ENCODE measurements at regions not wholly inside any gene's neighbourhood (a gene's known extent, or its start where the extent isn't known, plus 50 kb on each side); places are given as distances from the start of the nearest gene placed in this dataset.

DNA sequence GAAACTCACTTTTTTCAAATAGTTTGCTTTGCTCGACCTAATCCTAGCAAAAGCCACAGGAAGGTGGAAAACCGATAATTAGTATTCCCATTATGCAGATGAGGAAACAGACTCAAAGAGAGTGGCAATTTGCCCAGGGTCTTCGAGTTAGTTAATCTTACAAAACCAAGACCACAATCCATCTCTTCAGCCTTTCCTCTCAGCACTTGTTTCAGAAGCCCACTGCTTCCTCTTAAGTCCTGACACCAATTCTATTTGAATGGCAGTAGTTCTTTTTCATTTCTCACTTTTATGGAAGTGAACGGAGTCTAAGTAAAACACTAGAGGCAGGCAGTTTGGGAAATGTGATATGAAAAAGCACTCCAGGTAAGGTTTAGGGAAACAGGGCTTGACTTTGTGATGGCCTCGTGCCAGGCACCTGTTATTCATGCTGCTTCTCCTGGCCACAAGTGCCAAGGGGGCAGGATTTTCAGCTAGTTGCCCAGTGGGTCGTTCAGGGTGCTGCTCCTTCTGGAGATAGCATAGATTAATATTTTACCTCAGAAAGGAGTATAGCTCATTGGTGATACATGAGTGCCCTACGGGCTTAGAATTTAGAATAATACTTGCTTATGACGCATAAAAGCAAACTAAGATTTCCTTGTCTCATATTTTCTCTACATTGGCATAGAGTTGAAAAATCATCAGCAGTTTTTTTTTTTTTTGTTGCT is 76.6 kb upstream of the NRIP1 start:
- Histone ChIP-seq H3K4me2 (no peak overlapping the region), H4K20me1 (ENCODE audit: insufficient read depth) (no peaks in the 10 kb centered on the region), H3K79me2 (ENCODE audit: insufficient read depth, low read depth) (no peaks in the 10 kb centered on the region), H3K27me3 (ENCODE audit: insufficient read depth, low read depth) (no peaks in the 10 kb centered on the region), H2AFZ (ENCODE audit: low read depth) (no peak overlapping the region), H3K36me3 (ENCODE audit: insufficient read depth) (no peaks in the 10 kb centered on the region), H3K4me3 (IDR thresholded peaks at IDR 0.05; ENCODE audit: insufficient read depth, low read depth, low read length) (no peak overlapping the region), H3K27ac (no peak overlapping the region), H3K9ac (no peak overlapping the region), H3K4me1 (ENCODE audit: low read depth, poor library complexity, severe bottlenecking) (no peaks in the 10 kb centered on the region)
- TF ChIP-seq CTCF (conservative IDR thresholded peaks at IDR 0.05; ENCODE audit: low read depth, low read length): no peak

DNA sequence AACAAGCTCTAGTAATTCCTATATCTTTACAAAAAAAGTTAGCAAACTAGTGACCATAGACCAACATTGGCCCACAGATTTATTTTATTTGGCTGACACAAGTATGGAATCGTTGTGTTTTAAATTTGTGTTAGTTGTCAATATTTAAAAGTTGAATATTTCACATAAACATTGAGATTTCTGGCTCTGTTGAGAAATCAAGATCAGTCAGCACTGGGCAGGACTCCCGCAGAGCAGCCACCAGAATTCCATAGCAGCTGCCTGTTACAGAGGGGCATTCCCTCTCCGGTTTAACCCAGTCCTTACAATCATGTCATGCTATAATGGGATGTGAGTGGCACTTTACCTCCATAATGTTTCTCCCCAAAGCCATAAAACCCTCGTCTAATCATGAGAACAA is 79.2 kb upstream of the NRIP1 start:
- Histone ChIP-seq H3K27me3 (ENCODE audit: insufficient read depth, low read depth) (no peaks in the 10 kb centered on the region), H3K4me1 (ENCODE audit: low read depth, poor library complexity, severe bottlenecking) (no peaks in the 10 kb centered on the region), H3K36me3 (ENCODE audit: insufficient read depth) (no peaks in the 10 kb centered on the region), H3K4me2 (no peak overlapping the region), H4K20me1 (ENCODE audit: insufficient read depth) (no peaks in the 10 kb centered on the region), H3K9ac (no peak overlapping the region), H3K79me2 (ENCODE audit: insufficient read depth, low read depth) (no peaks in the 10 kb centered on the region), H3K27ac (no peak overlapping the region), H2AFZ (ENCODE audit: low read depth) (no peak overlapping the region), H3K4me3 (IDR thresholded peaks at IDR 0.05; ENCODE audit: insufficient read depth, low read depth, low read length) (no peak overlapping the region)
- TF ChIP-seq CTCF (conservative IDR thresholded peaks at IDR 0.05; ENCODE audit: low read depth, low read length): no peak

- H3K4me1 ChIP-seq (ENCODE audit: low read depth, poor library complexity, severe bottlenecking): no peaks in the 10 kb centered on the region
- no peaks in the 10 kb centered on the region for H3K79me2 ChIP-seq (ENCODE audit: insufficient read depth, low read depth)
These were observed 83.6 kb upstream of the NRIP1 start for GRCh38 chr21:15148437-15148836.

DNA sequence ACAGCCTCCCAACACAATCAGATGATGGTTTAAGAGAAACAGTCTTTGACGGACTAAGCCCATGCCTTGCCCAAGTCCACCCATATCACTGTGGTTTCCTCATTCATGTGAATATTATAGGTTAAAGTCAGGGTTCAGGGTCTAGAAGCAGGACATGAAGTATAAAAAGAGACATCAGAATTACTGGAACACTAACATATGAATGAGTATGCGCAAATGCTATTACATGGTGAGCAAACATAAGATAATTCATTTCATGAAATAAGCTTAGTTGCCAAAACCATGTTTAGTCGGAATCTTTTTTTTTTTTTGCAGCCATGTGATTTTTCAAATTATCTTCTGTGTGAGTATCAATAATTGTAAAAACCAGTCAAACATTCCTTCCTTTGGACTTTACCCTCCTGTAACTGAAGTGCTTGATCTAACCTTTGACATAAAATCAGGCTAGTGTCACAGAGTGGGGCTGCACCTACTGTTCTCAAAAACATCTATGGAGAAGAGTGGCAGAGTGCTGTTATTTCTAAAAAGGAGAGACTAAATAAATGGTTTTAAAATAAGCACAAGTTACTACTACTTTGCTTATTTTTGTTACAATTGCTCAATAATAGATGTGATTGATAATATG is 84.9 kb upstream of the NRIP1 start:
- H4K20me1 ChIP-seq (ENCODE audit: insufficient read depth): no peaks in the 10 kb centered on the region
- no peak overlapping the region for H2AFZ ChIP-seq (ENCODE audit: low read depth)
- H3K4me3 ChIP-seq (IDR thresholded peaks at IDR 0.05; ENCODE audit: insufficient read depth, low read depth, low read length): no peak overlapping the region
- H3K79me2 ChIP-seq (ENCODE audit: insufficient read depth, low read depth): no peaks in the 10 kb centered on the region
- no peak overlapping the region for H3K9ac ChIP-seq
- H3K27me3 ChIP-seq (ENCODE audit: insufficient read depth, low read depth): no peaks in the 10 kb centered on the region
- no peak overlapping the region for H3K27ac ChIP-seq
- no peaks in the 10 kb centered on the region for H3K36me3 ChIP-seq (ENCODE audit: insufficient read depth)
- H3K4me2 ChIP-seq: no peak overlapping the region
- no peak for TF ChIP-seq CTCF (conservative IDR thresholded peaks at IDR 0.05; ENCODE audit: low read depth, low read length)
- no peaks in the 10 kb centered on the region for H3K4me1 ChIP-seq (ENCODE audit: low read depth, poor library complexity, severe bottlenecking)

More at GRCh38 chr21:15148437-15148836, 83.6 kb upstream of the NRIP1 start:
- Histone ChIP-seq H3K4me2 (no peak overlapping the region), H3K4me3 (IDR thresholded peaks at IDR 0.05; ENCODE audit: insufficient read depth, low read depth, low read length) (no peak overlapping the region), H3K27ac (no peak overlapping the region), H3K9ac (no peak overlapping the region), H2AFZ (ENCODE audit: low read depth) (no peak overlapping the region), H3K27me3 (ENCODE audit: insufficient read depth, low read depth) (no peaks in the 10 kb centered on the region), H3K36me3 (ENCODE audit: insufficient read depth) (no peaks in the 10 kb centered on the region), H4K20me1 (ENCODE audit: insufficient read depth) (no peaks in the 10 kb centered on the region)
- TF ChIP-seq CTCF (conservative IDR thresholded peaks at IDR 0.05; ENCODE audit: low read depth, low read length): no peak

Measured in KMS-11 (cell line).